Spleen (tissue), 7 donors: ENCODE measurements at regions not wholly inside any gene's neighbourhood (a gene's known extent, or its start where the extent isn't known, plus 50 kb on each side); places are given as distances from the start of the nearest gene placed in this dataset.

ENCODE experiments used
- CTCF ChIP-seq, 11 experiments: fragments of 200-600 bp in 7 of 11; fragments of 450-650 bp in 4 of 11; sonication (generic) in 4 of 11; IDR thresholded peaks in 8 of 11; conservative IDR thresholded peaks in 3 of 11; 1 replicate in 7 of 11; 2 replicates in 4 of 11; pipeline versions ENCODE4 v1.4.0 to v1.8.0; 2016 to 2021; ENCODE audit warnings: antibody characterized with exemption in 11 of 11, inconsistent platforms in 4 of 11, mild to moderate bottlenecking in 1 of 11
- POLR2A ChIP-seq, 3 donors: fragments of 450-650 bp; IDR thresholded peaks; one replicate each; pipeline ENCODE4 v1.5.1; 2017; ENCODE audit warnings: antibody characterized with exemption in 3 of 3, mild to moderate bottlenecking in 1 of 3
- donor health status: DM: no; HTN: no; CAD: no; lungs with moderate emphysema.
- donor health status: DM: no; HTN: no; CAD: no.
- donor health status: DM: no; HTN: no; CAD: no.

- no peak for TF ChIP-seq CTCF (IDR thresholded peaks at IDR 0.05 in 8 of 11, conservative IDR thresholded peaks at IDR 0.05 in 3 of 11)
- no peak for TF ChIP-seq POLR2A (IDR thresholded peaks at IDR 0.05)
These were observed 1174.2 kb upstream of the CDH2 start for GRCh38 chr18:29351171-29351570.
